ENCODE measurements at regions not wholly inside any gene's neighbourhood (a gene's known extent, or its start where the extent isn't known, plus 50 kb on each side); places are given as distances from the start of the nearest gene placed in this dataset.

GRCh38 chr4:18134111-18134510 is 112.6 kb upstream of the LCORL start:
- ChIA-PET POLR2A (no interaction called here), CTCF (interaction anchor here (1.2 kb wide), 1 partner anchor 67 kb away, joined by 3 read pairs; no protein-coding TSS in a partner anchor)
- DNase-seq (ENCODE audit: extremely low spot score) = no peak
- no peak for TF ChIP-seq CTCF (IDR thresholded peaks at IDR 0.05; ENCODE audit: control extremely low read depth, extremely low read depth, low read depth, missing control alignments)

GRCh38 chr4:18130256-18130655 is 108.7 kb upstream of the LCORL start:
- no peak for TF ChIP-seq CTCF (IDR thresholded peaks at IDR 0.05; ENCODE audit: control extremely low read depth, extremely low read depth, low read depth, missing control alignments)
- ChIA-PET POLR2A (no interaction called here), CTCF (no interaction called here)
- no peak for DNase-seq (ENCODE audit: extremely low spot score)

GRCh38 chr4:18128241-18128640 is 106.7 kb upstream of the LCORL start:
- ChIA-PET POLR2A (interaction anchor here (0.9 kb wide), 1 partner anchor 514 kb away, joined by 3 read pairs; the partner anchor contains the start of gene MED28), CTCF (interaction anchor here (2.3 kb wide), 1 partner anchor 13 kb away, joined by 8 read pairs; no protein-coding TSS in a partner anchor)
- no peak for DNase-seq (ENCODE audit: extremely low spot score)
- TF ChIP-seq CTCF (IDR thresholded peaks at IDR 0.05; ENCODE audit: control extremely low read depth, extremely low read depth, low read depth, missing control alignments) = no peak

GRCh38 chr4:18127030-18127429 is 105.5 kb upstream of the LCORL start:
- POLR2A ChIA-PET = no interaction called here
- no peak for DNase-seq (ENCODE audit: extremely low spot score)
- CTCF ChIA-PET = interaction anchor here (1.5 to 2.3 kb wide), 2 partner anchors 10 to 14 kb away, joined by 3 to 8 read pairs; no protein-coding TSS in a partner anchor
- no peak for TF ChIP-seq CTCF (IDR thresholded peaks at IDR 0.05; ENCODE audit: control extremely low read depth, extremely low read depth, low read depth, missing control alignments)

GRCh38 chr4:18113710-18114331 is 92.3 kb upstream of the LCORL start:
- ChIA-PET POLR2A (no interaction called here), CTCF (no interaction called here)
- no peak for TF ChIP-seq CTCF (IDR thresholded peaks at IDR 0.05; ENCODE audit: control extremely low read depth, extremely low read depth, low read depth, missing control alignments)
- no peak for DNase-seq (ENCODE audit: extremely low spot score)

GRCh38 chr4:18111081-18111480 is 89.5 kb upstream of the LCORL start:
- TF ChIP-seq CTCF (IDR thresholded peaks at IDR 0.05; ENCODE audit: control extremely low read depth, extremely low read depth, low read depth, missing control alignments) = no peak
- ChIA-PET CTCF (interaction anchor here (1.4 kb wide), 1 partner anchor 8 kb away, joined by 3 read pairs; no protein-coding TSS in a partner anchor), POLR2A (no interaction called here)
- DNase-seq (ENCODE audit: extremely low spot score) = no peak

Measured in GM10248 (cell line).